ENCODE measurements at regions not wholly inside any gene's neighbourhood (a gene's known extent, or its start where the extent isn't known, plus 50 kb on each side); places are given as distances from the start of the nearest gene placed in this dataset.

- DNase-seq (ENCODE audit: low read depth in 2 of 2), result peak; percentile 6 to 29
These were observed 601.8 kb downstream of the CCDC171 start for GRCh38 chr9:16154521-16155078.

GRCh38 chr9:16155878-16156277 lies 603.0 kb downstream of the CCDC171 start:
- DNase-seq (ENCODE audit: low read depth in 2 of 2), result no peak

GRCh38 chr9:16157216-16157615 lies 604.4 kb downstream of the CCDC171 start:
- DNase-seq (ENCODE audit: low read depth in 2 of 2), result no peak

- no peak for DNase-seq (ENCODE audit: low read depth in 2 of 2)
These were observed 604.8 kb downstream of the CCDC171 start for GRCh38 chr9:16157651-16158050.

- no peak for DNase-seq (ENCODE audit: low read depth in 2 of 2)
These were observed 605.2 kb downstream of the CCDC171 start for GRCh38 chr9:16158093-16158492.

GRCh38 chr9:16161483-16161882 lies 608.6 kb downstream of the CCDC171 start:
- DNase-seq (ENCODE audit: low read depth in 2 of 2), result no peak

GRCh38 chr9:16170119-16170518 lies 617.3 kb downstream of the CCDC171 start:
- DNase-seq (ENCODE audit: low read depth in 2 of 2), result no peak

- no peak for DNase-seq (ENCODE audit: low read depth in 2 of 2)
These were observed 619.1 kb downstream of the CCDC171 start for GRCh38 chr9:16171911-16172310.

- no peak for DNase-seq (ENCODE audit: low read depth in 2 of 2)
These were observed 620.0 kb downstream of the CCDC171 start for GRCh38 chr9:16172796-16173195.

GRCh38 chr9:16174915-16175314 lies 622.1 kb downstream of the CCDC171 start:
- no peak for DNase-seq (ENCODE audit: low read depth in 2 of 2)

GRCh38 chr9:16175461-16175860 lies 622.6 kb downstream of the CCDC171 start:
- no peak for DNase-seq (ENCODE audit: low read depth in 2 of 2)

GRCh38 chr9:16178294-16178693 lies 625.5 kb downstream of the CCDC171 start:
- no peak for DNase-seq (ENCODE audit: low read depth in 2 of 2)

- no peak for DNase-seq (ENCODE audit: low read depth in 2 of 2)
These were observed 626.7 kb downstream of the CCDC171 start for GRCh38 chr9:16179566-16179965.

GRCh38 chr9:16180091-16180490 lies 627.2 kb downstream of the CCDC171 start:
- DNase-seq (ENCODE audit: low read depth in 2 of 2), result no peak

- no peak for DNase-seq (ENCODE audit: low read depth in 2 of 2)
These were observed 627.7 kb downstream of the CCDC171 start for GRCh38 chr9:16180546-16180945.

GRCh38 chr9:16181539-16181938 lies 628.7 kb downstream of the CCDC171 start:
- DNase-seq (ENCODE audit: low read depth in 2 of 2), result no peak

GRCh38 chr9:16182784-16183183 lies 629.9 kb downstream of the CCDC171 start:
- no peak for DNase-seq (ENCODE audit: low read depth in 2 of 2)

GRCh38 chr9:16184964-16185646 lies 632.3 kb downstream of the CCDC171 start:
- DNase-seq (ENCODE audit: low read depth in 2 of 2), result no peak

- DNase-seq (ENCODE audit: low read depth in 2 of 2), result no peak
These were observed 638.3 kb downstream of the CCDC171 start for GRCh38 chr9:16191191-16191590.

- peak; percentile 3 to 7 for DNase-seq (ENCODE audit: low read depth in 2 of 2)
These were observed 639.0 kb downstream of the CCDC171 start for GRCh38 chr9:16191691-16192402.

- no peak for DNase-seq (ENCODE audit: low read depth in 2 of 2)
These were observed 639.7 kb downstream of the CCDC171 start for GRCh38 chr9:16192403-16193017.

GRCh38 chr9:16193066-16193465 lies 640.2 kb downstream of the CCDC171 start:
- DNase-seq (ENCODE audit: low read depth in 2 of 2), result no peak

- DNase-seq (ENCODE audit: low read depth in 2 of 2), result no peak
These were observed 643.4 kb downstream of the CCDC171 start for GRCh38 chr9:16196206-16196605.

Data from stimulated activated CD4-positive, alpha-beta T cell treated with anti-CD3 and anti-CD28 coated beads, Interleukin-15, amount 100 ng/mL, for 48 hours (primary cell).